CD4-positive, CD25-positive, alpha-beta regulatory T cell (primary cell): ENCODE measurements at regions not wholly inside any gene's neighbourhood (a gene's known extent, or its start where the extent isn't known, plus 50 kb on each side); places are given as distances from the start of the nearest gene placed in this dataset.

Experiments used
- ATAC-seq, 2 donors: fragments of 150-1000 bp; cut with Tn5 transposase; one replicate each; pipeline ENCODE4 v1.10.0; 2021; ENCODE audit warnings: low read depth in 2 of 2, moderate number of reproducible peaks in 2 of 2, moderate library complexity in 1 of 2
- DNase-seq, 3 donors: peaks; one replicate each; pipeline versions ENCODE4 v3.0.0 to v3.0.0-alpha.2; 2012 to 2022; ENCODE audit warnings: mixed read lengths in 1 of 3
- H3K27ac ChIP-seq: one replicate; pipeline ENCODE4 v1.7.0; 2013; ENCODE audit warnings: mild to moderate bottlenecking, low read length; ENCODE audit not compliant: insufficient read depth, poor library complexity, severe bottlenecking
- H3K27me3 ChIP-seq: one replicate; pipeline ENCODE4 v1.7.0; 2013; ENCODE audit warnings: low read length; ENCODE audit not compliant: control insufficient read depth, insufficient read depth
- H3K36me3 ChIP-seq: one replicate; pipeline ENCODE4 v1.7.0; 2013; ENCODE audit warnings: mild to moderate bottlenecking, low read length, moderate library complexity; ENCODE audit not compliant: control insufficient read depth, insufficient read depth
- H3K4me1 ChIP-seq: 2 replicates; pipeline ENCODE4 v1.7.0; 2013; ENCODE audit warnings: mild to moderate bottlenecking, low read length; ENCODE audit not compliant: insufficient read depth, control insufficient read depth, poor library complexity, severe bottlenecking
- H3K4me3 ChIP-seq: one replicate; pipeline ENCODE4 v1.7.0; 2013; ENCODE audit warnings: low read depth, mild to moderate bottlenecking, low read length, moderate library complexity
- H3K9me3 ChIP-seq, 2 experiments: 1 replicate in 1 of 2; 2 replicates in 1 of 2; pipeline ENCODE4 v1.7.0; 2013; ENCODE audit warnings: low read length in 2 of 2, mild to moderate bottlenecking in 1 of 2, moderate library complexity in 1 of 2; ENCODE audit not compliant: control insufficient read depth in 2 of 2
- H3K27ac Mint-ChIP-seq, 3 donors: one replicate each; pipeline ENCODE4 v1.8.0; 2020 to 2022; ENCODE audit warnings: mild to moderate bottlenecking in 3 of 3, mixed read lengths in 3 of 3, moderate library complexity in 2 of 3
- H3K27me3 Mint-ChIP-seq: one replicate; pipeline ENCODE4 v1.8.0; 2022; ENCODE audit warnings: mild to moderate bottlenecking, mixed read lengths
- H3K36me3 Mint-ChIP-seq: one replicate; pipeline ENCODE4 v1.8.0; 2020; ENCODE audit warnings: mixed read lengths
- H3K4me1 Mint-ChIP-seq, 4 donors: one replicate each; pipeline ENCODE4 v1.8.0; 2020 to 2022; ENCODE audit warnings: mixed read lengths in 4 of 4, mild to moderate bottlenecking in 1 of 4
- H3K4me3 Mint-ChIP-seq, 4 donors: one replicate each; pipeline ENCODE4 v1.8.0; 2020 to 2022; ENCODE audit warnings: mild to moderate bottlenecking in 4 of 4, mixed read lengths in 4 of 4, moderate library complexity in 3 of 4
- H3K9me3 Mint-ChIP-seq, 7 donors: one replicate each; pipeline ENCODE4 v1.8.0; 2020 to 2022; ENCODE audit warnings: mixed read lengths in 7 of 7, mild to moderate bottlenecking in 3 of 7, moderate library complexity in 2 of 7

GRCh38 chr10:47121336-47121735 lies 178.7 kb upstream of the GDF10 start:
- Histone ChIP-seq H3K4me3 (no peak overlapping the region), H3K36me3 (no peaks in the 10 kb centered on the region), H3K9me3 (no peaks in the 10 kb centered on the region), H3K27me3 (no peaks in the 10 kb centered on the region), H3K27ac (no peak overlapping the region), H3K4me1 (no peaks in the 10 kb centered on the region)
- H3K27me3 Mint-ChIP-seq, result peaks cover 14% of the 10 kb centered on the region
- ATAC-seq, result no peak
- no peak overlapping the region for H3K27ac Mint-ChIP-seq
- no peak overlapping the region for H3K4me3 Mint-ChIP-seq
- no peaks in the 10 kb centered on the region for H3K4me1 Mint-ChIP-seq
- H3K36me3 Mint-ChIP-seq, result no peaks in the 10 kb centered on the region
- no peak for DNase-seq
- no peaks in the 10 kb centered on the region for H3K9me3 Mint-ChIP-seq

GRCh38 chr10:47123716-47124288 lies 176.2 kb upstream of the GDF10 start:
- no peaks in the 10 kb centered on the region for H3K4me1 Mint-ChIP-seq
- peaks cover 0 to 2% (median 0%) of the 10 kb centered on the region in 7 donors for H3K9me3 Mint-ChIP-seq
- Histone ChIP-seq H3K4me3 (no peak overlapping the region), H3K27ac (no peak overlapping the region), H3K27me3 (no peaks in the 10 kb centered on the region), H3K4me1 (no peaks in the 10 kb centered on the region), H3K36me3 (no peaks in the 10 kb centered on the region), H3K9me3 (no peaks in the 10 kb centered on the region)
- no peak overlapping the region for H3K4me3 Mint-ChIP-seq
- DNase-seq, result no peak
- H3K27me3 Mint-ChIP-seq, result peaks cover 14% of the 10 kb centered on the region
- H3K36me3 Mint-ChIP-seq, result no peaks in the 10 kb centered on the region
- H3K27ac Mint-ChIP-seq, result no peak overlapping the region
- ATAC-seq, result no peak

GRCh38 chr10:47127188-47127785 lies 172.7 kb upstream of the GDF10 start:
- Histone ChIP-seq H3K4me3 (no peak overlapping the region), H3K27ac (no peak overlapping the region), H3K4me1 (no peaks in the 10 kb centered on the region), H3K36me3 (no peaks in the 10 kb centered on the region), H3K27me3 (no peaks in the 10 kb centered on the region), H3K9me3 (no peaks in the 10 kb centered on the region)
- peaks cover 0 to 2% (median 0%) of the 10 kb centered on the region in 4 donors for H3K4me1 Mint-ChIP-seq
- peaks cover 0 to 2% (median 0%) of the 10 kb centered on the region in 7 donors for H3K9me3 Mint-ChIP-seq
- H3K36me3 Mint-ChIP-seq, result no peaks in the 10 kb centered on the region
- H3K27ac Mint-ChIP-seq, result peak overlapping the region in 1 of 3 donors; percentile 63
- DNase-seq (no peak), ATAC-seq (no peak)
- peaks cover 10% of the 10 kb centered on the region for H3K27me3 Mint-ChIP-seq
- no peak overlapping the region for H3K4me3 Mint-ChIP-seq

GRCh38 chr10:47130491-47130890 lies 169.5 kb upstream of the GDF10 start:
- no peaks in the 10 kb centered on the region for H3K27me3 Mint-ChIP-seq

GRCh38 chr10:47133871-47134570 lies 166.0 kb upstream of the GDF10 start:
- Histone ChIP-seq H3K9me3 (no peaks in the 10 kb centered on the region), H3K36me3 (no peaks in the 10 kb centered on the region), H3K4me3 (no peak overlapping the region), H3K27ac (no peak overlapping the region), H3K4me1 (no peaks in the 10 kb centered on the region), H3K27me3 (no peaks in the 10 kb centered on the region)
- DNase-seq (no peak), ATAC-seq (no peak)
- H3K27me3 Mint-ChIP-seq, result no peaks in the 10 kb centered on the region
- H3K27ac Mint-ChIP-seq, result peak overlapping the region in 1 of 3 donors; percentile 63
- H3K9me3 Mint-ChIP-seq, result no peaks in the 10 kb centered on the region
- no peaks in the 10 kb centered on the region for H3K36me3 Mint-ChIP-seq
- peaks cover 0 to 5% (median under 1%) of the 10 kb centered on the region in 4 donors for H3K4me1 Mint-ChIP-seq
- H3K4me3 Mint-ChIP-seq, result no peak overlapping the region

More at GRCh38 chr10:47130491-47130890, 169.5 kb upstream of the GDF10 start:
- DNase-seq, result no peak
- Histone ChIP-seq H3K36me3 (no peaks in the 10 kb centered on the region), H3K4me1 (no peaks in the 10 kb centered on the region), H3K27me3 (no peaks in the 10 kb centered on the region), H3K27ac (no peak overlapping the region), H3K4me3 (no peak overlapping the region), H3K9me3 (no peaks in the 10 kb centered on the region)
- H3K36me3 Mint-ChIP-seq, result no peaks in the 10 kb centered on the region
- peaks cover 0 to 5% (median under 1%) of the 10 kb centered on the region in 4 donors for H3K4me1 Mint-ChIP-seq
- ATAC-seq, result no peak
- H3K9me3 Mint-ChIP-seq, result peaks cover 0 to 2% (median 0%) of the 10 kb centered on the region in 7 donors
- H3K27ac Mint-ChIP-seq, result no peak overlapping the region
- no peak overlapping the region for H3K4me3 Mint-ChIP-seq

- peaks cover 0 to 5% (median 0%) of the 10 kb centered on the region in 4 donors for H3K4me1 Mint-ChIP-seq
- DNase-seq (no peak), ATAC-seq (no peak)
- Histone ChIP-seq H3K4me1 (no peaks in the 10 kb centered on the region), H3K27me3 (no peaks in the 10 kb centered on the region), H3K36me3 (no peaks in the 10 kb centered on the region), H3K27ac (no peak overlapping the region), H3K9me3 (no peaks in the 10 kb centered on the region), H3K4me3 (no peak overlapping the region)
- no peak overlapping the region for H3K27ac Mint-ChIP-seq
- no peaks in the 10 kb centered on the region for H3K9me3 Mint-ChIP-seq
- no peaks in the 10 kb centered on the region for H3K27me3 Mint-ChIP-seq
- H3K36me3 Mint-ChIP-seq, result no peaks in the 10 kb centered on the region
- no peak overlapping the region for H3K4me3 Mint-ChIP-seq
These were observed 163.1 kb upstream of the GDF10 start for GRCh38 chr10:47136866-47137265.

GRCh38 chr10:47137311-47137851 lies 162.6 kb upstream of the GDF10 start:
- no peak overlapping the region for H3K4me3 ChIP-seq
- Mint-ChIP-seq H3K36me3 (no peaks in the 10 kb centered on the region), H3K27ac (no peak overlapping the region), H3K4me1 (peaks cover 0 to 5% (median 0%) of the 10 kb centered on the region in 4 donors), H3K27me3 (no peaks in the 10 kb centered on the region), H3K9me3 (no peaks in the 10 kb centered on the region), H3K4me3 (no peak overlapping the region)
- no peaks in the 10 kb centered on the region for H3K9me3 ChIP-seq
- no peaks in the 10 kb centered on the region for H3K36me3 ChIP-seq
- H3K27me3 ChIP-seq, result no peaks in the 10 kb centered on the region
- ATAC-seq, result no peak
- H3K27ac ChIP-seq, result no peak overlapping the region
- no peak for DNase-seq
- no peaks in the 10 kb centered on the region for H3K4me1 ChIP-seq
